Psoas muscle (tissue), 7 donors: ENCODE measurements at regions not wholly inside any gene's neighbourhood (a gene's known extent, or its start where the extent isn't known, plus 50 kb on each side); places are given as distances from the start of the nearest gene placed in this dataset.

ENCODE experiments used
- ATAC-seq, 4 donors: fragments of 200-7000 bp; cut with Tn5 transposase; one replicate each; pipeline ENCODE4 v1.9.1; 2020; ENCODE audit warnings: moderate library complexity in 3 of 4, mild to moderate bottlenecking in 2 of 4
- DNase-seq, 2 donors: peaks; one replicate each; pipeline ENCODE4 v3.0.0-alpha.2; 2020
- H3K27ac ChIP-seq: fragments of 200-600 bp; one replicate; pipeline ENCODE4 v1.8.0; 2022
- H3K27me3 ChIP-seq, 3 donors: fragments of 200-600 bp in 1 of 3; one replicate each; pipeline versions ENCODE4 v1.6.1 to v1.8.0; 2013 to 2022; ENCODE audit warnings: low read length in 2 of 3, mild to moderate bottlenecking in 2 of 3, moderate library complexity in 1 of 3; ENCODE audit not compliant: insufficient read depth in 3 of 3
- H3K36me3 ChIP-seq, 2 donors: fragments of 200-600 bp in 1 of 2; one replicate each; pipeline versions ENCODE4 v1.6.1 to v1.8.0; 2013 to 2022; ENCODE audit warnings: low read depth in 1 of 2, mild to moderate bottlenecking in 1 of 2, moderate library complexity in 1 of 2; ENCODE audit not compliant: insufficient read depth in 1 of 2
- H3K4me1 ChIP-seq: fragments of 200-600 bp; one replicate; pipeline ENCODE4 v1.8.0; 2022
- H3K4me3 ChIP-seq: fragments of 200-600 bp; one replicate; pipeline ENCODE4 v1.8.0; 2022; ENCODE audit warnings: mild to moderate bottlenecking
- H3K9me3 ChIP-seq: fragments of 200-600 bp; one replicate; pipeline ENCODE4 v1.8.0; 2022
- WGBS, 3 donors: extraction: QIAGEN DNeasy Blood & Tissue Kit; methylation state at CpG; one replicate each; pipeline versions ENCODE4 v1.1.6 to v1.1.7; 2013; 5-methylcytosine and 5-hydroxymethylcytosine counted together
- intact Hi-C, 2 donors: fragments of 100-400 bp; cut with DNase I; formaldehyde crosslinking; loops; one replicate each; pipeline versions ENCODE4 v1.11.0 to v1.14.2; 2022
- TF ChIP-seq, protein P1 (sequence below): fragments of 200-600 bp; IDR thresholded peaks from one replicate; pipeline ENCODE4 v1.8.0; 2022; ENCODE audit warnings: antibody characterized with exemption
- donor health status: healthy with polysubstance abuse.
- donor health status: DM: no; HTN: no; CAD: no; lungs with moderate emphysema.
- donor health status: Bipolar disorder and iron deficiency.
- donor health status: healthy.
- donor health status: DM: yes; HTN: yes; CAD: no.
- donor health status: DM: no; HTN: no; CAD: no.
- donor health status: DM: yes; HTN: yes; CAD: no.

DNA sequence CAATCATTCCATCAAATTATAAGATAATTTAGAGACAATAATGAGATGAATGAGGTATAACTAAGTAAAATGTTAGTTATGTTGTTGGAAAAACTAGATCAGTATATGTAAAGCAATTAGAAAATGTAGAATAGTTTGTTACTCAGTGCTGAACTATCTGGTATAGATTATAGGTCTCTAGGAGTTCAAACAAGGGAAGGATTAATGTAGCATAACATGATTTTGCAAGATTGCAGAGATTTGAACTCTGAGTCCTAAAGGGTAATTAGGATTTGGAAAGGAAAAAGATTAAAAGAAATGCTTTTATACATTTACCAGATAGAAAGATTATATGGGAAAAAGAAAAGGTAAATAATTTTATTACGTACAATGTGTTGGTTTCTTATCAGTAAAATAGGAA is 246.3 kb downstream of the KCNC2 start:
- H3K36me3 ChIP-seq, result no peaks in the 10 kb centered on the region
- no peak overlapping the region for H3K27ac ChIP-seq
- DNase-seq, result no peak
- H3K4me1 ChIP-seq, result no peaks in the 10 kb centered on the region
- no peaks in the 10 kb centered on the region for H3K9me3 ChIP-seq
- TF ChIP-seq, protein P1, sequence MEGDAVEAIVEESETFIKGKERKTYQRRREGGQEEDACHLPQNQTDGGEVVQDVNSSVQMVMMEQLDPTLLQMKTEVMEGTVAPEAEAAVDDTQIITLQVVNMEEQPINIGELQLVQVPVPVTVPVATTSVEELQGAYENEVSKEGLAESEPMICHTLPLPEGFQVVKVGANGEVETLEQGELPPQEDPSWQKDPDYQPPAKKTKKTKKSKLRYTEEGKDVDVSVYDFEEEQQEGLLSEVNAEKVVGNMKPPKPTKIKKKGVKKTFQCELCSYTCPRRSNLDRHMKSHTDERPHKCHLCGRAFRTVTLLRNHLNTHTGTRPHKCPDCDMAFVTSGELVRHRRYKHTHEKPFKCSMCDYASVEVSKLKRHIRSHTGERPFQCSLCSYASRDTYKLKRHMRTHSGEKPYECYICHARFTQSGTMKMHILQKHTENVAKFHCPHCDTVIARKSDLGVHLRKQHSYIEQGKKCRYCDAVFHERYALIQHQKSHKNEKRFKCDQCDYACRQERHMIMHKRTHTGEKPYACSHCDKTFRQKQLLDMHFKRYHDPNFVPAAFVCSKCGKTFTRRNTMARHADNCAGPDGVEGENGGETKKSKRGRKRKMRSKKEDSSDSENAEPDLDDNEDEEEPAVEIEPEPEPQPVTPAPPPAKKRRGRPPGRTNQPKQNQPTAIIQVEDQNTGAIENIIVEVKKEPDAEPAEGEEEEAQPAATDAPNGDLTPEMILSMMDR, result no peak
- no peak for ATAC-seq
- intact Hi-C loops, result no loop called here
- no peak overlapping the region for H3K4me3 ChIP-seq
- WGBS, 3 donors, result 94 to 98% (median 96%) methylated on average over 1 of the region's 1 CpG
- H3K27me3 ChIP-seq, result no peaks in the 10 kb centered on the region

DNA sequence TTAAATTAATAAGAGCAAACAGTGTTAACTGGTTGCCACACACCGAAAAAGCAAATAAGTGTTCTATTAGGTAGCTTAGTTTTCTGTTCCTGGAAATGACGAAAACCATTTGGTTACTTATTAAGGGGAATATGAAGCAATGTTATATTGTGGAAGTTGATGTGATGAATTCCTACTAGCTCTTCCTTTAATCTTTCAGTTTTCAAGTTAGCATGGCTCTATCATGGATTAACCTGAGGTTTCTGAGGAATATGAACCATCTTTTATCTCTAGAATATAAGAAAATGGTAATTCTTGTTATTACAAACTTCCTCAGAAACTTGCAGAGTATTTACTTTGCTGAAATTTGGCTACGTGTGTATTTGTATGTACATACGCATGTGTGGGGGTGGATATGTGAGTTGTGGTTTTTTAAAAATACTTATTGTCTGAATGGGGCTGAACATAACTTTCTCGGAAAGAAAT is 245.7 kb downstream of the KCNC2 start:
- TF ChIP-seq, protein P1, result no peak
- Histone ChIP-seq H3K27me3 (no peaks in the 10 kb centered on the region), H3K36me3 (no peaks in the 10 kb centered on the region), H3K4me3 (no peak overlapping the region), H3K9me3 (no peaks in the 10 kb centered on the region), H3K4me1 (no peaks in the 10 kb centered on the region), H3K27ac (no peak overlapping the region)
- DNase-seq (no peak), ATAC-seq (no peak)
- 90 to 91% (median 90%) methylated on average over 5 of the region's 5 CpGs for whole genome bisulfite sequencing, 3 donors
- intact Hi-C loops, result no loop called here

DNA sequence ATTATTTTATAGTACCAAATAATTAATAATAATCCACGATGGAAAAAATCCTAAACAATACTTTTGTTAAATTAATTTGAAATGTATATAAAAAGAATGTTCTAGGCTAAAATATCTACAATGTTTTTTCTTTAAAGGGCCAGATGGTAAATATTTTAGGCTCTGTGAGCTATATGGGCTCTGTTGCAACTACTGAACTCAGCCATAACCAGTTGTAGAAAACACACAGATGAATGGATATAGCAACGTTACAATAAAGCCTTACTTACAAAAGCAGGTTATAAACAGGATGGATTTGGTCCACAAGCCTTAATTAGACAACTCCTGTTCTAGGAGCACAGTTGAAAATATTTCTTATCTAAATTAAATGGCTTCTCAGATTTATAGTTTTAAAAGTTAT is 245.2 kb downstream of the KCNC2 start:
- Histone ChIP-seq H3K9me3 (no peaks in the 10 kb centered on the region), H3K4me1 (no peaks in the 10 kb centered on the region), H3K27ac (no peak overlapping the region), H3K27me3 (no peaks in the 10 kb centered on the region), H3K4me3 (no peak overlapping the region), H3K36me3 (no peaks in the 10 kb centered on the region)
- DNase-seq (no peak), ATAC-seq (no peak)
- WGBS, 3 donors, result 59 to 66% (median 65%) methylated on average over 2 of the region's 2 CpGs
- TF ChIP-seq, protein P1, result no peak
- intact Hi-C loops, result no loop called here

DNA sequence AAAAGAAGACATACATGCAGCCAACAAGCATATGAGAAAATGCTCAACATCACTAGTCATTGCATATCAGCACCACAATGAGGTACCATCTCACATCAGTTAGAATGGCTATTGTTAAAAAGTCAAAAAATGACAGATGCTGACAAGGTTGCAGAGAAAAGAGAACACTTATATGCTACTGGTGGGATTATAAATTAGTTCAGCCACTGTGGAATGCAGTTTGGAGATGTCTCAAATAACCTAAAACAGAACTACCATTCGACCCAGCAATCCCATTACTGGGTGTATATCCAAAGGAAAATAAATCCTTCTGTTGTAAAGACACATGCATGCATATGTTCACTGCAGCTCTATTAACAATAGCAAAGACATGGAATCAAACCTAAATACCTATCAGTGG is 238.4 kb downstream of the KCNC2 start:
- H3K4me1 ChIP-seq, result no peaks in the 10 kb centered on the region
- no peaks in the 10 kb centered on the region for H3K27me3 ChIP-seq
- WGBS, 3 donors, result 23 to 39% (median 28%) methylated on average over 1 of the region's 1 CpG
- no peak overlapping the region for H3K27ac ChIP-seq
- intact Hi-C loops, result no loop called here
- TF ChIP-seq, protein P1, result no peak
- no peak for ATAC-seq
- no peak for DNase-seq
- no peak overlapping the region for H3K4me3 ChIP-seq
- no peaks in the 10 kb centered on the region for H3K36me3 ChIP-seq
- H3K9me3 ChIP-seq, result no peaks in the 10 kb centered on the region

DNA sequence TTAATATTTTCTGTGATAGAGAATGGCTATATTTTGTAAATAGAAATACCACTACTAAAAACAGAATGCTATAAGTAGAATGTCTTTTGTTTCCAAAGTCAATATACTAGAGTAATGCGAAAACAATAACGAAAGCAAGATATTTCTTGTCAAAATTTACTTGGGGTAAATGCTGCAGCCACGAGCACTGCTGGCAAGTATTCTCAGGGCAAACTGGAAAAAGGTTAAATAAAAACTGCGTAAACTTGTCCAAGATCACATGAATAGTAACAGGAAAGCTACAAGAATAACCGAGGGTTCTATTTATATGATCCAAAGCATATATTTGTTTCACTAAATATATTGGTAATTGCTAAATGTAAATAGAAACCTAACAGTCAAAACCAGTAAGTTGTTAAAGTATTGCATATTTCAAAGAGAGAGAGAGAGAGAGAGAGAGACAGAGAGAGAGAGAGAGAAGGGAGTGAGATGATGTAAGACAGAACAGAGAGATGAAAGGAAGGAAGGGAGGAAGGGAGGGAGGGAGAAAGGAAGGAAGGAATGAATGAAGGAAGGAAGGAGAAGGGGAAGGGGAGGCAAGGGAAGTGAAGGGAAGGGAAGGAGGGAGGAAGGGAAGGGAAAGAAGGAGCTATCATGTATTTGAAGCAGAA is 231.7 kb downstream of the KCNC2 start:
- no peak overlapping the region for H3K27ac ChIP-seq
- no peaks in the 10 kb centered on the region for H3K36me3 ChIP-seq
- ATAC-seq (no peak), DNase-seq (no peak)
- H3K4me3 ChIP-seq, result no peak overlapping the region
- H3K4me1 ChIP-seq, result peaks cover 8% of the 10 kb centered on the region
- TF ChIP-seq, protein P1, result no peak
- intact Hi-C loops, result no loop called here
- 74 to 81% (median 78%) methylated on average over 5 of the region's 5 CpGs for WGBS, 3 donors
- no peaks in the 10 kb centered on the region for H3K27me3 ChIP-seq
- H3K9me3 ChIP-seq, result no peaks in the 10 kb centered on the region
